H1 (cell line): ENCODE measurements at regions not wholly inside any gene's neighbourhood (a gene's known extent, or its start where the extent isn't known, plus 50 kb on each side); places are given as distances from the start of the nearest gene placed in this dataset.

ENCODE experiments used
- CTCF ChIA-PET: fragments of 300-600 bp; sonication (Branson Sonifier 250); formaldehyde crosslinking; loops from one replicate; lab custom pipeline; 2021; ENCODE audit not compliant: partially characterized antibody; lab: Charles Lee
- POLR2A ChIA-PET: fragments of 300-600 bp; sonication (Branson Sonifier 250); formaldehyde crosslinking; loops from one replicate; lab custom pipeline; 2021; ENCODE audit warnings: inconsistent platforms; ENCODE audit not compliant: partially characterized antibody; lab: Charles Lee
- DNase-seq, 2 experiments: peaks; one replicate each; pipeline versions ENCODE4 v3.0.0 to v3.0.0-alpha.2; 2010 to 2022; ENCODE audit warnings: low spot score in 2 of 2, low read depth in 1 of 2, mixed read lengths in 1 of 2
- FAIRE-seq: peaks from 2 replicates; lab custom pipeline; 2011; peaks lifted over from hg19 to GRCh38; lab: Jason Lieb, UNC
- H2AFZ ChIP-seq: 2 replicates; pipeline ENCODE4 v1.8.1; 2012; ENCODE audit warnings: low read length, inconsistent platforms
- H2AK5ac ChIP-seq: 2 replicates; pipeline ENCODE4 v1.6.1; 2013; ENCODE audit warnings: low read depth, low read length
- H2BK120ac ChIP-seq: replicated peaks from 2 replicates; pipeline ENCODE3; 2013; ENCODE audit warnings: low read depth, low read length, inconsistent platforms
- H2BK12ac ChIP-seq: 2 replicates; pipeline ENCODE4 v1.6.1; 2013; ENCODE audit warnings: low read depth, low read length
- H2BK15ac ChIP-seq: 2 replicates; pipeline ENCODE4 v1.6.1; 2013; ENCODE audit warnings: low read length
- H2BK20ac ChIP-seq: 2 replicates; pipeline ENCODE4 v1.6.1; 2013; ENCODE audit warnings: low read length
- H2BK5ac ChIP-seq: 2 replicates; pipeline ENCODE4 v1.6.1; 2013; ENCODE audit warnings: low read depth, low read length
- H3K14ac ChIP-seq: 2 replicates; pipeline ENCODE4 v1.6.1; 2013; ENCODE audit warnings: inconsistent platforms; ENCODE audit not compliant: insufficient read length
- H3K18ac ChIP-seq: 2 replicates; pipeline ENCODE4 v1.6.1; 2013; ENCODE audit warnings: low read length; ENCODE audit errors: extremely low read depth
- H3K23ac ChIP-seq: 2 replicates; pipeline ENCODE4 v1.6.1; 2013; ENCODE audit warnings: inconsistent platforms; ENCODE audit not compliant: insufficient read length
- H3K23me2 ChIP-seq: 2 replicates; pipeline ENCODE4 v1.6.1; 2013; ENCODE audit warnings: low read depth, low read length
- H3K27ac ChIP-seq: 2 replicates; pipeline ENCODE4 v1.6.1; 2011; ENCODE audit warnings: low read depth, low read length, inconsistent platforms
- H3K27me3 ChIP-seq, 4 experiments: replicated peaks in 1 of 4; 1 replicate in 1 of 4; 2 replicates in 3 of 4; pipeline versions ENCODE4 v1.6.1 to v1.8.1; 2011 to 2013; ENCODE audit warnings: low read length in 3 of 4, mild to moderate bottlenecking in 3 of 4, inconsistent platforms in 2 of 4, mixed read lengths in 2 of 4, moderate library complexity in 1 of 4; ENCODE audit not compliant: control insufficient read depth in 3 of 4, insufficient read depth in 3 of 4; ENCODE audit errors: extremely low read depth in 1 of 4
- H3K36me3 ChIP-seq, 4 experiments: 2 replicates each; pipeline versions ENCODE4 v1.6.1 to v1.8.1; 2011 to 2013; ENCODE audit warnings: mild to moderate bottlenecking in 4 of 4, low read length in 3 of 4, moderate library complexity in 2 of 4, control low read depth in 1 of 4, inconsistent platforms in 1 of 4; ENCODE audit not compliant: insufficient read depth in 4 of 4, control insufficient read depth in 2 of 4
- H3K4ac ChIP-seq: replicated peaks from 2 replicates; pipeline ENCODE3; 2013; ENCODE audit warnings: low read length, low read depth, mixed read lengths, inconsistent platforms; ENCODE audit not compliant: insufficient read length
- H3K4me1 ChIP-seq, 4 experiments: replicated peaks in 1 of 4; 1 replicate in 1 of 4; 2 replicates in 3 of 4; pipeline versions ENCODE4 v1.6.1 to v1.8.1; 2011 to 2013; ENCODE audit warnings: low read length in 3 of 4, inconsistent platforms in 2 of 4, mixed read lengths in 1 of 4; ENCODE audit not compliant: insufficient read depth in 4 of 4, control insufficient read depth in 3 of 4
- H3K4me2 ChIP-seq, 2 experiments: 2 replicates each; pipeline versions ENCODE4 v1.6.1 to v1.8.1; 2011 to 2013; ENCODE audit warnings: low read depth in 2 of 2, low read length in 2 of 2, control low read depth in 1 of 2, inconsistent platforms in 1 of 2, mild to moderate bottlenecking in 1 of 2; ENCODE audit not compliant: insufficient read depth in 1 of 2
- H3K4me3 ChIP-seq, 4 experiments: fragments of 200-600, 300-600 bp in 1 of 4; sonication (generic), shearing (Covaris generic), sonication (Bioruptor Twin) in 1 of 4; 2 replicates each; pipeline versions ENCODE4 v1.5.1 to v1.8.1; 2011 to 2016; ENCODE audit warnings: low read length in 4 of 4, low read depth in 3 of 4, control low read depth in 2 of 4, inconsistent platforms in 2 of 4, mild to moderate bottlenecking in 2 of 4, mixed read lengths in 1 of 4, moderate library complexity in 1 of 4; ENCODE audit not compliant: insufficient read depth in 2 of 4; ENCODE audit errors: extremely low read depth in 1 of 4
- H3K56ac ChIP-seq: replicated peaks from 2 replicates; pipeline ENCODE3; 2013; ENCODE audit warnings: low read depth, mild to moderate bottlenecking, mixed read lengths, low read length, inconsistent platforms; ENCODE audit not compliant: insufficient read length
- H3K79me1 ChIP-seq: 2 replicates; pipeline ENCODE4 v1.6.1; 2013; ENCODE audit warnings: low read depth, low read length, control low read depth
- H3K79me2 ChIP-seq, 2 experiments: 2 replicates each; pipeline versions ENCODE4 v1.6.1 to v1.8.1; 2012 to 2013; ENCODE audit warnings: low read length in 2 of 2, mild to moderate bottlenecking in 2 of 2, inconsistent platforms in 1 of 2; ENCODE audit not compliant: insufficient read depth in 2 of 2, control insufficient read depth in 1 of 2
- H3K9ac ChIP-seq, 4 experiments: replicated peaks in 1 of 4; 1 replicate in 1 of 4; 2 replicates in 3 of 4; pipeline versions ENCODE4 v1.6.1 to v1.8.1; 2011 to 2013; ENCODE audit warnings: low read depth in 3 of 4, low read length in 3 of 4, control low read depth in 2 of 4, mild to moderate bottlenecking in 2 of 4, moderate library complexity in 2 of 4, inconsistent platforms in 1 of 4; ENCODE audit errors: extremely low read depth in 1 of 4
- H3K9me3 ChIP-seq, 2 experiments: 2 replicates each; pipeline versions ENCODE4 v1.6.1 to v1.8.1; 2012 to 2013; ENCODE audit warnings: mild to moderate bottlenecking in 2 of 2, moderate library complexity in 2 of 2, control low read depth in 1 of 2, inconsistent platforms in 1 of 2, low read depth in 1 of 2, low read length in 1 of 2, mixed read lengths in 1 of 2; ENCODE audit not compliant: insufficient read depth in 2 of 2
- H4K20me1 ChIP-seq, 2 experiments: replicated peaks in 1 of 2; 2 replicates each; pipeline versions ENCODE3 to v1.8.1; 2011 to 2013; ENCODE audit warnings: inconsistent platforms in 2 of 2, low read length in 2 of 2, mild to moderate bottlenecking in 1 of 2; ENCODE audit not compliant: insufficient read depth in 2 of 2, control insufficient read depth in 1 of 2
- H4K5ac ChIP-seq: 2 replicates; pipeline ENCODE4 v1.6.1; 2013; ENCODE audit warnings: low read length, low read depth, mixed read lengths, inconsistent platforms; ENCODE audit not compliant: insufficient read length
- H4K8ac ChIP-seq: 2 replicates; pipeline ENCODE4 v1.8.0; 2013; ENCODE audit warnings: mild to moderate bottlenecking, moderate library complexity, low read length, inconsistent platforms; ENCODE audit not compliant: insufficient read depth; ENCODE audit errors: extremely low read depth
- H4K91ac ChIP-seq: replicated peaks from 2 replicates; pipeline ENCODE3; 2013; ENCODE audit warnings: low read length, mixed read lengths, inconsistent platforms; ENCODE audit not compliant: insufficient read length
- GABPA ChIP-seq: IDR thresholded peaks from 2 replicates; pipeline ENCODE4 v1.6.1; 2011; ENCODE audit warnings: mild to moderate bottlenecking, low read length, moderate library complexity, borderline replicate concordance; ENCODE audit not compliant: insufficient read depth
- HDAC6 ChIP-seq: IDR thresholded peaks from one replicate; pipeline ENCODE4 v1.7.1; 2012; ENCODE audit warnings: low read depth, mild to moderate bottlenecking, inconsistent platforms, low read length, moderate library complexity
- KDM5A ChIP-seq: fragments of 200-600 bp; IDR thresholded peaks from 2 replicates; pipeline ENCODE4 v1.7.1; 2012; ENCODE audit warnings: mild to moderate bottlenecking, low read length, inconsistent platforms, mixed read lengths
- POLR2A ChIP-seq, 2 experiments: IDR thresholded peaks; 1 replicate in 1 of 2; 2 replicates in 1 of 2; pipeline ENCODE4 v1.6.1; 2011; ENCODE audit warnings: low read depth in 2 of 2, low read length in 2 of 2, mild to moderate bottlenecking in 2 of 2; ENCODE audit errors: control extremely low read depth in 1 of 2
- RBBP5 ChIP-seq: IDR thresholded peaks from 2 replicates; pipeline ENCODE4 v1.7.1; 2012; ENCODE audit warnings: low read depth, mild to moderate bottlenecking, inconsistent platforms, low read length, moderate library complexity, borderline replicate concordance
- RNF2 ChIP-seq: fragments of 200-900, 300-1000 bp; sonication (generic); IDR thresholded peaks from 2 replicates; pipeline ENCODE4 v1.7.1; 2016; ENCODE audit warnings: borderline replicate concordance, low read depth, mild to moderate bottlenecking, antibody characterized with exemption, low read length; ENCODE audit not compliant: poor library complexity, severe bottlenecking; ENCODE audit errors: missing control alignments
- RXRA ChIP-seq: IDR thresholded peaks from 2 replicates; pipeline ENCODE4 v1.6.1; 2011; ENCODE audit warnings: low read depth, mild to moderate bottlenecking, low read length, moderate library complexity; ENCODE audit not compliant: insufficient read depth
- SIRT6 ChIP-seq: IDR thresholded peaks from one replicate; pipeline ENCODE4 v1.7.1; 2012; ENCODE audit warnings: low read length, inconsistent platforms

DNA sequence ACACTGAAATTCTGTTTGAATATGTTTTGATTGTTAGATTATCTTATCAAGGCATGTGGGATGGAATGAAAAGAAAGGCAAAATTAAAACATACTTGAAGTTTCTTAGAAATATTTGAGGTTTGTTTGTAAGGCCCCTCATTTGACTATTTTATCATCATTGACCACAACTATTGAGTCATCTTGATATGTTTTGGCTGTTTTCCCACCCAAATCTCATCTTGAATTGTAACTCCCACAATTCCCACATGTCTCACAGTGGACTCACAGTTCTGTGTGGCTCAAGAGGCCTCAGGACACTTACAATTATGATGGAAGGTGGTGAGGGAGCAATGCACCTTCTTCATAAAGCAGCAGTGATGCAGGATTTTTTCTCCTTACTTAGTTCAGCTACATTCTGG, 917.1 kb downstream of the PLOD2 start:
- H4K91ac ChIP-seq, result no peak overlapping the region
- no peaks in the 10 kb centered on the region for H3K4me1 ChIP-seq
- H3K4me3 ChIP-seq, result no peak overlapping the region
- no peak overlapping the region for H3K18ac ChIP-seq
- DNase-seq (no peak), FAIRE-seq (no peak)
- H3K23me2 ChIP-seq, result no peaks in the 10 kb centered on the region
- H2BK20ac ChIP-seq, result no peak overlapping the region
- no peaks in the 10 kb centered on the region for H3K27me3 ChIP-seq
- POLR2A ChIA-PET, result no interaction called here
- no peak overlapping the region for H2AK5ac ChIP-seq
- H4K5ac ChIP-seq, result no peak overlapping the region
- H3K14ac ChIP-seq, result no peak overlapping the region
- TF ChIP-seq POLR2A (IDR thresholded peaks at IDR 0.05; ENCODE audit: control extremely low read depth in 1 of 2, low read depth in 2 of 2, low read length in 2 of 2) (no peak), HDAC6 (no peak), RXRA (no peak), RNF2 (no peak), GABPA (no peak), KDM5A (no peak), RBBP5 (no peak), SIRT6 (no peak)
- no peak overlapping the region for H4K8ac ChIP-seq
- H2AFZ ChIP-seq, result no peak overlapping the region
- H3K79me2 ChIP-seq, result no peaks in the 10 kb centered on the region
- no peaks in the 10 kb centered on the region for H3K36me3 ChIP-seq
- peaks cover 3 to 5% of the 10 kb centered on the region in 2 experiments; a peak in 2 of 4 replicates for H3K9me3 ChIP-seq
- no peaks in the 10 kb centered on the region for H4K20me1 ChIP-seq
- CTCF ChIA-PET, result no interaction called here
- no peak overlapping the region for H2BK120ac ChIP-seq
- no peak overlapping the region for H3K27ac ChIP-seq
- no peak overlapping the region for H3K23ac ChIP-seq
- H2BK15ac ChIP-seq, result no peak overlapping the region
- H3K56ac ChIP-seq, result no peak overlapping the region
- no peak overlapping the region for H3K9ac ChIP-seq
- H2BK5ac ChIP-seq, result no peak overlapping the region
- no peak overlapping the region for H3K4me2 ChIP-seq
- no peaks in the 10 kb centered on the region for H3K79me1 ChIP-seq
- no peak overlapping the region for H3K4ac ChIP-seq
- H2BK12ac ChIP-seq, result no peak overlapping the region
